ENCODE measurements at regions not wholly inside any gene's neighbourhood (a gene's known extent, or its start where the extent isn't known, plus 50 kb on each side); places are given as distances from the start of the nearest gene placed in this dataset.

DNA sequence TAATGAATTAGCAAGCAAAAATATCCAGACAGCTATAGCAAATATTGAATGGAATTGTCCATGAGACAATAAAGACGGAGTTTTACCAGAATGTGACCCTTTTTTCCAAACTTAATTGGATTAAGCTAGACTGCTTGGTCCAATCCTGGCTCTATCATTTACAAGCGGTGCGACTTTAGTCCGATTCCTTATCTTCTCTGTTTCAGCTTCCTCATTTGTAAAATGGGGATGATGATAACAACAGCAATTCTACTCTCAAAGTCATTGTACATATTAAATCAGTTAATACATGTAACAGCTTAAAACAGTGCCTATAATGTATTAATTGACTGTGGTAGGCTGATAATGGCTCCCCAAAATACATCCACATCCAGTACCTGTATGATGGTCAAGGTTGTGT lies 62.1 kb upstream of the CRBN start:
- no peak overlapping the region for H2BK5ac ChIP-seq (ENCODE audit: low read depth, low read length, poor library complexity)

DNA sequence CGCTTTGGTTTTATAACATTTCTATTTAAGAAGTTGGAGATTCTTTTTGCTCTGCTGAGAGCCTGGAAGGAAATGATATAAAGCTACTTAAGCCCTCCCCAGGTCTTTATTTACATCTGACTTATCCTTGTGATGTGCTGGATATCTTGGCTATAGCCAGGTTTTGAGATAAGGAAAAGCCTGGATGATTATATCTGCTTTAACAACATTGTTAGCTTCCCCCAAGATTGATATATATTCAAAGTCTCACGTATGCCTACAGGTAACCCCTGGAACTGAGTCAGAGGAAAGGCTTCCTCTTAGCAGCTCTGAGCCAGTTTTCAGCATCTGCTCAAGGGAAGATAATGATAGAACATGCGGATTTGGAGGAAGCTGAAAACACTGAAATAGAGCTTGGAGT lies 61.5 kb upstream of the CRBN start:
- no CpG with 5 or more reads among the region's 3 CpGs for WGBS (ENCODE audit: extremely low coverage, insufficient coverage, insufficient read length)
- no peak overlapping the region for H3K4me2 ChIP-seq (ENCODE audit: low read length)

More for the DNA sequence above, 62.1 kb upstream of the CRBN start:
- no peak overlapping the region for H3K27ac ChIP-seq (ENCODE audit: low read depth, low read length)
- no peaks in the 10 kb centered on the region for H3K9me3 ChIP-seq (ENCODE audit: insufficient read depth, low read depth, low read length)
- H4K12ac ChIP-seq (ENCODE audit: low read depth, low read length): no peak overlapping the region
- peaks cover 2% of the 10 kb centered on the region in 2 experiments for H3K4me1 ChIP-seq (ENCODE audit: control insufficient read depth in 1 of 2, insufficient read depth in 2 of 2, low read length in 2 of 2)
- DNase-seq: no peak
- no peak overlapping the region for H3K9ac ChIP-seq (ENCODE audit: low read length)
- peaks cover 2% of the 10 kb centered on the region for H3K79me1 ChIP-seq (ENCODE audit: low read length)
- no peak overlapping the region for H2AFZ ChIP-seq (ENCODE audit: insufficient read depth, low read length, poor library complexity)
- H3K18ac ChIP-seq (ENCODE audit: low read length): no peak overlapping the region
- no peak overlapping the region for H4K8ac ChIP-seq (ENCODE audit: low read depth, low read length)
- H4K91ac ChIP-seq (ENCODE audit: low read depth, low read length): no peak overlapping the region
- no peak overlapping the region for H2BK120ac ChIP-seq (ENCODE audit: insufficient read depth, low read length, poor library complexity)
- H3K14ac ChIP-seq (ENCODE audit: low read length): no peak overlapping the region
- WGBS (ENCODE audit: extremely low coverage, insufficient coverage, insufficient read length): no CpG with 5 or more reads among the region's 4 CpGs
- H3K36me3 ChIP-seq (ENCODE audit: control insufficient read depth in 1 of 2, insufficient read depth in 2 of 2, low read length in 2 of 2): no peaks in the 10 kb centered on the region
- no peaks in the 10 kb centered on the region for H3K27me3 ChIP-seq (ENCODE audit: insufficient read depth, low read length)
- H3K4me2 ChIP-seq (ENCODE audit: low read length): no peak overlapping the region
- no peak overlapping the region for H3K23ac ChIP-seq (ENCODE audit: low read length)
- no peak overlapping the region for H3K4me3 ChIP-seq (ENCODE audit: low read depth, low read length)
- no peaks in the 10 kb centered on the region for H3K79me2 ChIP-seq (ENCODE audit: control insufficient read depth, insufficient read depth, low read length, poor library complexity)
- no peak overlapping the region for H3K4ac ChIP-seq (ENCODE audit: low read depth, low read length)
- H2AK5ac ChIP-seq (ENCODE audit: low read length): no peak overlapping the region
- no peak overlapping the region for H2BK12ac ChIP-seq (ENCODE audit: low read length)

DNA sequence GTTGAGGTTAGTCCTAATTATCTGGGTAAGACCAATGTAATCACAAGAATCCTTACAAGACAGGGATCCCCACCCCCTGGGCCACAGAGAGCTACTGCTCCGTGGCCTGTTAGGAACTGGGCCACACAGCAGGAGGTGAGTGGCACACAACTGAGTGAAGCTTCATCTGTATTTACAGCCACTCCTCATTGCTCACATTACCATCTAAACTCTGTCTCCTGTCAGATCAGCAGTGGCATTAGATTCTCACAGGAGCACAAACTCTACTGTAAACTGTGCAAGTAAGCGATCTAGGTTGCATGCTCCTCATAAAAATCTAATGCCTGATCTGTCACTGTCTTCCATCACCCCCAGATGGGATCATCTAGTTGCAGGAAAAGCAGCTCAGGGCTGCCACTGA lies 58.5 kb upstream of the CRBN start:
- WGBS (ENCODE audit: extremely low coverage, insufficient coverage, insufficient read length): no CpG with 5 or more reads among the region's 2 CpGs
- Histone ChIP-seq H3K9ac (ENCODE audit: low read length) (no peak overlapping the region), H3K18ac (ENCODE audit: low read length) (no peak overlapping the region), H3K4me1 (ENCODE audit: control insufficient read depth in 1 of 2, insufficient read depth in 2 of 2, low read length in 2 of 2) (peaks cover 5 to 6% of the 10 kb centered on the region in 2 experiments), H3K36me3 (ENCODE audit: control insufficient read depth in 1 of 2, insufficient read depth in 2 of 2, low read length in 2 of 2) (no peaks in the 10 kb centered on the region), H3K27me3 (ENCODE audit: insufficient read depth, low read length) (no peaks in the 10 kb centered on the region), H3K79me1 (ENCODE audit: low read length) (peaks cover 2% of the 10 kb centered on the region), H3K9me3 (ENCODE audit: insufficient read depth, low read depth, low read length) (no peaks in the 10 kb centered on the region), H2AK5ac (ENCODE audit: low read length) (no peak overlapping the region), H3K79me2 (ENCODE audit: control insufficient read depth, insufficient read depth, low read length, poor library complexity) (no peaks in the 10 kb centered on the region), H4K12ac (ENCODE audit: low read depth, low read length) (no peak overlapping the region), H3K4ac (ENCODE audit: low read depth, low read length) (no peak overlapping the region), H2BK5ac (ENCODE audit: low read depth, low read length, poor library complexity) (no peak overlapping the region), H2BK12ac (ENCODE audit: low read length) (no peak overlapping the region), H3K14ac (ENCODE audit: low read length) (no peak overlapping the region), H2BK120ac (ENCODE audit: insufficient read depth, low read length, poor library complexity) (no peak overlapping the region), H3K27ac (ENCODE audit: low read depth, low read length) (no peak overlapping the region), H3K4me3 (ENCODE audit: low read depth, low read length) (no peak overlapping the region), H4K91ac (ENCODE audit: low read depth, low read length) (no peak overlapping the region), H3K23ac (ENCODE audit: low read length) (no peak overlapping the region), H3K4me2 (ENCODE audit: low read length) (no peak overlapping the region), H4K8ac (ENCODE audit: low read depth, low read length) (no peak overlapping the region), H2AFZ (ENCODE audit: insufficient read depth, low read length, poor library complexity) (no peak overlapping the region)
- DNase-seq: no peak

More for the DNA sequence above, 61.5 kb upstream of the CRBN start:
- Histone ChIP-seq H3K14ac (ENCODE audit: low read length) (no peak overlapping the region), H3K4me1 (ENCODE audit: control insufficient read depth in 1 of 2, insufficient read depth in 2 of 2, low read length in 2 of 2) (peaks cover 2% of the 10 kb centered on the region in 2 experiments), H4K8ac (ENCODE audit: low read depth, low read length) (no peak overlapping the region), H3K27me3 (ENCODE audit: insufficient read depth, low read length) (no peaks in the 10 kb centered on the region), H3K4me3 (ENCODE audit: low read depth, low read length) (no peak overlapping the region), H3K23ac (ENCODE audit: low read length) (no peak overlapping the region), H3K79me1 (ENCODE audit: low read length) (peaks cover 2% of the 10 kb centered on the region), H3K18ac (ENCODE audit: low read length) (no peak overlapping the region), H2BK12ac (ENCODE audit: low read length) (no peak overlapping the region), H3K9ac (ENCODE audit: low read length) (no peak overlapping the region), H2BK5ac (ENCODE audit: low read depth, low read length, poor library complexity) (no peak overlapping the region), H4K12ac (ENCODE audit: low read depth, low read length) (no peak overlapping the region), H2AFZ (ENCODE audit: insufficient read depth, low read length, poor library complexity) (no peak overlapping the region), H3K36me3 (ENCODE audit: control insufficient read depth in 1 of 2, insufficient read depth in 2 of 2, low read length in 2 of 2) (no peaks in the 10 kb centered on the region), H3K4ac (ENCODE audit: low read depth, low read length) (no peak overlapping the region), H3K79me2 (ENCODE audit: control insufficient read depth, insufficient read depth, low read length, poor library complexity) (no peaks in the 10 kb centered on the region), H2BK120ac (ENCODE audit: insufficient read depth, low read length, poor library complexity) (no peak overlapping the region), H3K9me3 (ENCODE audit: insufficient read depth, low read depth, low read length) (no peaks in the 10 kb centered on the region), H3K27ac (ENCODE audit: low read depth, low read length) (no peak overlapping the region), H2AK5ac (ENCODE audit: low read length) (no peak overlapping the region), H4K91ac (ENCODE audit: low read depth, low read length) (no peak overlapping the region)
- no peak for DNase-seq

DNA sequence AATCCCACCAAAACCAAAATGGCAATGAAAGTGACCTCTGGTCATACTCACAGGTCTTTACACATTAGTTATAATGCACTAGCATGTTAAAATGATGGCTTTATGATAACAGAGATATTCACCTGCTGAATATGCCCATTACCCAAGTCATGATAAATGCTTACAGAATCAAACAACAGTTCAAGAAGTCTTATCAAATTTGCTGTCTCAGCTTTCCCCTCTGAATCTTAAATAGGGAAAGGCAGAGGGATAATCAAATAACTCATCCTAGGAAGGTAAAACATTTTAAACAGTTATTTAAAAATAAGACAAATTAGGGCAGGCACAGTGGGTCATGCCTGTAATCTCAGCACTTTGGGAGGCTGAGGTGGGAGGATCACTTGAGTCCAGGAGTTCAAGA lies 52.8 kb upstream of the CRBN start:
- Histone ChIP-seq H3K79me1 (ENCODE audit: low read length) (peaks cover 2% of the 10 kb centered on the region), H3K9me3 (ENCODE audit: insufficient read depth, low read depth, low read length) (no peaks in the 10 kb centered on the region), H3K4me2 (ENCODE audit: low read length) (no peak overlapping the region), H3K14ac (ENCODE audit: low read length) (no peak overlapping the region), H4K12ac (ENCODE audit: low read depth, low read length) (no peak overlapping the region), H4K91ac (ENCODE audit: low read depth, low read length) (no peak overlapping the region), H2AFZ (ENCODE audit: insufficient read depth, low read length, poor library complexity) (no peak overlapping the region), H3K23ac (ENCODE audit: low read length) (no peak overlapping the region), H3K18ac (ENCODE audit: low read length) (no peak overlapping the region), H4K8ac (ENCODE audit: low read depth, low read length) (no peak overlapping the region), H2BK12ac (ENCODE audit: low read length) (peak overlapping the region; percentile 27), H3K27me3 (ENCODE audit: insufficient read depth, low read length) (no peaks in the 10 kb centered on the region), H2BK5ac (ENCODE audit: low read depth, low read length, poor library complexity) (no peak overlapping the region), H3K4me3 (ENCODE audit: low read depth, low read length) (no peak overlapping the region), H3K4me1 (ENCODE audit: control insufficient read depth in 1 of 2, insufficient read depth in 2 of 2, low read length in 2 of 2) (peaks cover 4 to 5% of the 10 kb centered on the region in 2 experiments), H3K27ac (ENCODE audit: low read depth, low read length) (no peak overlapping the region), H3K36me3 (ENCODE audit: control insufficient read depth in 1 of 2, insufficient read depth in 2 of 2, low read length in 2 of 2) (no peaks in the 10 kb centered on the region), H3K4ac (ENCODE audit: low read depth, low read length) (no peak overlapping the region), H2BK120ac (ENCODE audit: insufficient read depth, low read length, poor library complexity) (no peak overlapping the region), H3K9ac (ENCODE audit: low read length) (no peak overlapping the region), H2AK5ac (ENCODE audit: low read length) (no peak overlapping the region), H3K79me2 (ENCODE audit: control insufficient read depth, insufficient read depth, low read length, poor library complexity) (no peaks in the 10 kb centered on the region)
- no peak for DNase-seq

All from trophoblast cell (in vitro differentiated cells and primary cell).